Panc1 (cell line): ENCODE measurements at regions not wholly inside any gene's neighbourhood (a gene's known extent, or its start where the extent isn't known, plus 50 kb on each side); places are given as distances from the start of the nearest gene placed in this dataset.

Experiments used
- ATAC-seq: fragments of 200-7000 bp; cut with Tn5 transposase; 2 replicates; pipeline ENCODE4 v1.9.1; 2020; ENCODE audit warnings: mild to moderate bottlenecking, moderate library complexity
- BruUV-seq: library from RNA; stranded (reverse); fragments of 400-500 nt; replicated peaks from 2 replicates; lab custom pipeline; 2021; lab: Mats Ljungman, UMichigan
- CTCF ChIA-PET: fragments of 300-600 bp; sonication (Branson Sonifier 250); formaldehyde crosslinking; loops from one replicate; lab custom pipeline; 2022; ENCODE audit warnings: antibody characterized with exemption; lab: Charles Lee
- POLR2A ChIA-PET: fragments of 300-600 bp; sonication (Branson Sonifier 250); formaldehyde crosslinking; loops from one replicate; lab custom pipeline; 2022; ENCODE audit warnings: antibody characterized with exemption; lab: Charles Lee
- DNase-seq: peaks from one replicate; pipeline ENCODE4 v3.0.0-alpha.2; 2010; ENCODE audit warnings: low read depth, low spot score
- H3K27ac ChIP-seq: 2 replicates; pipeline ENCODE4 v1.5.1; 2011; ENCODE audit warnings: mild to moderate bottlenecking, low read length, inconsistent platforms
- H3K27me3 ChIP-seq: fragments of 200-500 bp; sonication (Bioruptor generic); 2 replicates; pipeline ENCODE4 v1.6.0; 2014; ENCODE audit warnings: low read length, inconsistent platforms; ENCODE audit not compliant: control insufficient read depth, insufficient read depth
- H3K36me3 ChIP-seq: fragments of 200-500 bp; sonication (Bioruptor generic); 2 replicates; pipeline ENCODE4 v1.5.1; 2014; ENCODE audit warnings: inconsistent platforms, mild to moderate bottlenecking, low read length, moderate library complexity; ENCODE audit not compliant: control insufficient read depth, insufficient read depth
- H3K4me1 ChIP-seq: 2 replicates; pipeline ENCODE4 v1.5.1; 2011; ENCODE audit warnings: inconsistent platforms, mild to moderate bottlenecking, low read length, moderate library complexity; ENCODE audit not compliant: control insufficient read depth, insufficient read depth
- H3K4me3 ChIP-seq, 2 experiments: 2 replicates each; pipeline ENCODE4 v1.5.1; 2011 to 2012; ENCODE audit warnings: low read depth in 2 of 2, low read length in 2 of 2, mild to moderate bottlenecking in 2 of 2, inconsistent platforms in 1 of 2, moderate library complexity in 1 of 2
- H3K9me3 ChIP-seq: fragments of 200-500 bp; sonication (Bioruptor generic); 2 replicates; pipeline ENCODE4 v1.5.1; 2014; ENCODE audit warnings: low read depth, mild to moderate bottlenecking, inconsistent platforms, low read length, moderate library complexity; ENCODE audit not compliant: control insufficient read depth, insufficient read depth
- CTCF ChIP-seq: fragments of 450-650 bp; IDR thresholded peaks from 2 replicates; pipeline ENCODE4 v1.5.1; 2017; ENCODE audit warnings: mild to moderate bottlenecking
- POLR2AphosphoS5 ChIP-seq: IDR thresholded peaks from 2 replicates; pipeline ENCODE4 v1.6.1; 2012; ENCODE audit warnings: mild to moderate bottlenecking, low read depth, low read length, moderate library complexity
- REST ChIP-seq, 2 experiments: IDR thresholded peaks; 2 replicates each; pipeline ENCODE4 v1.6.1; 2011 to 2012; ENCODE audit warnings: low read depth in 2 of 2, control low read depth in 1 of 2, low read length in 1 of 2, mild to moderate bottlenecking in 1 of 2, moderate library complexity in 1 of 2; ENCODE audit not compliant: insufficient read depth in 1 of 2
- SIN3A ChIP-seq: IDR thresholded peaks from 2 replicates; pipeline ENCODE4 v1.6.1; 2012; ENCODE audit warnings: low read depth, mild to moderate bottlenecking, low read length, moderate library complexity, borderline replicate concordance; ENCODE audit not compliant: insufficient read depth
- TCF7L2 ChIP-seq: IDR thresholded peaks from 2 replicates; pipeline ENCODE4 v1.6.1; 2011; ENCODE audit warnings: mild to moderate bottlenecking, low read depth, low read length, inconsistent platforms
- in situ Hi-C: cut with HindIII; loops from 2 replicates; pipeline ENCODE4 v1.10.0; 2016; ENCODE audit warnings: low sequenced_read_pairs, low pct_unique_long_range_greater_than_20kb
- intact Hi-C: fragments of 100-400 bp; cut with micrococcal nuclease; formaldehyde crosslinking; loops from one replicate; pipeline ENCODE4 v1.10.0; 2022; ENCODE audit not compliant: unreplicated experiment

- Histone ChIP-seq H3K9me3 (no peaks in the 10 kb centered on the region), H3K4me1 (no peaks in the 10 kb centered on the region), H3K27ac (no peak overlapping the region), H3K27me3 (no peaks in the 10 kb centered on the region), H3K4me3 (no peak overlapping the region), H3K36me3 (no peaks in the 10 kb centered on the region)
- in situ Hi-C loops (no loop called here), intact Hi-C loops (loop anchor here (5.0 kb wide), 1 partner anchor 85 kb away; no protein-coding TSS in a partner anchor)
- BruUV-seq: no TSS peak
- no peak for TF ChIP-seq SIN3A
- TF ChIP-seq POLR2AphosphoS5: no peak
- no peak for TF ChIP-seq CTCF
- no peak for TF ChIP-seq TCF7L2
- no peak for TF ChIP-seq REST (IDR thresholded peaks at IDR 0.05; ENCODE audit: insufficient read depth in 1 of 2, low read depth in 2 of 2, low read length in 1 of 2)
- ATAC-seq (no peak), DNase-seq (no peak)
- ChIA-PET CTCF (no interaction called here), POLR2A (no interaction called here)
Measured at GRCh38 chr4:112852601-112853000, 196.9 kb upstream of the ANK2 start.

GRCh38 chr4:112853662-112854256, 195.7 kb upstream of the ANK2 start:
- no TSS peak for BruUV-seq
- Histone ChIP-seq H3K9me3 (no peaks in the 10 kb centered on the region), H3K4me1 (no peaks in the 10 kb centered on the region), H3K27me3 (no peaks in the 10 kb centered on the region), H3K4me3 (no peak overlapping the region), H3K36me3 (no peaks in the 10 kb centered on the region), H3K27ac (no peak overlapping the region)
- ChIA-PET CTCF (interaction anchor here (0.9 kb wide), 1 partner anchor 10 kb away, joined by 5 read pairs; no protein-coding TSS in a partner anchor), POLR2A (no interaction called here)
- no peak for DNase-seq
- in situ Hi-C loops (no loop called here), intact Hi-C loops (loop anchor here (5.0 kb wide), 1 partner anchor 84 kb away; no protein-coding TSS in a partner anchor)
- ATAC-seq: no peak
- TF ChIP-seq SIN3A: no peak
- TF ChIP-seq CTCF: peak; percentile 45; the same call in 1 of the 2 replicates
- TF ChIP-seq TCF7L2: no peak
